T-cell (primary cell): ENCODE measurements at regions not wholly inside any gene's neighbourhood (a gene's known extent, or its start where the extent isn't known, plus 50 kb on each side); places are given as distances from the start of the nearest gene placed in this dataset.
A peak's percentile ranks its signal among the peaks of the same experiment; 100 is the strongest.

Experiments used
- ATAC-seq, 4 experiments: fragments of 200-7000 bp in 3 of 4; fragments of 150-1000 bp in 1 of 4; cut with Tn5 transposase; replicated peaks in 1 of 4; 1 replicate in 3 of 4; 2 replicates in 1 of 4; pipeline ENCODE4 v1.10.0; 2021; ENCODE audit warnings: moderate library complexity in 3 of 4, mild to moderate bottlenecking in 2 of 4, moderate number of reproducible peaks in 1 of 4
- CTCF ChIA-PET, 2 donors: fragments of 300-600 bp; sonication (Branson Sonifier 250); formaldehyde crosslinking; loops; one replicate each; lab custom pipeline; 2022; ENCODE audit warnings: antibody characterized with exemption in 2 of 2; lab: Charles Lee
- POLR2A ChIA-PET, 2 donors: fragments of 300-600 bp; sonication (Branson Sonifier 250); formaldehyde crosslinking; loops; one replicate each; lab custom pipeline; 2022; ENCODE audit warnings: antibody characterized with exemption in 2 of 2; lab: Charles Lee
- DNase-seq, 35 experiments: peaks; one replicate each; pipeline versions ENCODE4 v3.0.0 to v3.0.0-alpha.2; 2013 to 2023
- H3K27ac ChIP-seq: one replicate; pipeline ENCODE4 v1.5.1; 2013; ENCODE audit warnings: low read length
- H3K27me3 ChIP-seq, 2 experiments: replicated peaks in 1 of 2; 1 replicate in 1 of 2; 2 replicates in 1 of 2; pipeline versions ENCODE4 v1.6.1 to v1.7.0; 2013; ENCODE audit warnings: low read length in 1 of 2, mixed read lengths in 1 of 2; ENCODE audit not compliant: control insufficient read depth in 2 of 2, insufficient read depth in 2 of 2; ENCODE audit errors: extremely low read depth in 1 of 2
- H3K36me3 ChIP-seq, 2 donors: 1 replicate in 1 of 2; 2 replicates in 1 of 2; pipeline versions ENCODE4 v1.6.1 to v1.7.0; 2013; ENCODE audit warnings: low read length in 1 of 2; ENCODE audit not compliant: control insufficient read depth in 2 of 2, insufficient read depth in 1 of 2; ENCODE audit errors: extremely low read depth in 1 of 2
- H3K4me1 ChIP-seq, 2 experiments: 1 replicate in 1 of 2; 2 replicates in 1 of 2; pipeline versions ENCODE4 v1.6.1 to v1.7.0; 2013; ENCODE audit warnings: low read length in 2 of 2, mixed read lengths in 1 of 2; ENCODE audit not compliant: insufficient read depth in 2 of 2, control insufficient read depth in 1 of 2; ENCODE audit errors: extremely low read depth in 1 of 2
- H3K4me3 ChIP-seq, 2 donors: 1 replicate in 1 of 2; 2 replicates in 1 of 2; pipeline versions ENCODE4 v1.5.1 to v1.7.0; 2013; ENCODE audit warnings: mild to moderate bottlenecking in 2 of 2, low read length in 1 of 2, moderate library complexity in 1 of 2; ENCODE audit not compliant: control insufficient read depth in 1 of 2; ENCODE audit errors: extremely low read depth in 1 of 2
- H3K9me3 ChIP-seq: 2 replicates; pipeline ENCODE4 v1.7.0; 2013
- H3K27ac Mint-ChIP-seq, 2 donors: one replicate each; pipeline ENCODE4 v1.8.0; 2020 to 2021; ENCODE audit warnings: mild to moderate bottlenecking in 2 of 2, mixed read lengths in 2 of 2
- H3K27me3 Mint-ChIP-seq, 2 donors: one replicate each; pipeline ENCODE4 v1.8.0; 2021 to 2022; ENCODE audit warnings: mixed read lengths in 2 of 2
- H3K36me3 Mint-ChIP-seq: one replicate; pipeline ENCODE4 v1.8.0; 2021; ENCODE audit warnings: mixed read lengths
- H3K4me1 Mint-ChIP-seq, 3 donors: one replicate each; pipeline ENCODE4 v1.8.0; 2020 to 2022; ENCODE audit warnings: mixed read lengths in 3 of 3, mild to moderate bottlenecking in 1 of 3
- H3K4me3 Mint-ChIP-seq, 3 donors: one replicate each; pipeline ENCODE4 v1.8.0; 2020 to 2022; ENCODE audit warnings: mild to moderate bottlenecking in 3 of 3, mixed read lengths in 3 of 3, moderate library complexity in 3 of 3
- H3K9me3 Mint-ChIP-seq, 3 donors: one replicate each; pipeline ENCODE4 v1.8.0; 2020 to 2022; ENCODE audit warnings: mixed read lengths in 3 of 3
- WGBS: methylation state at CpG from one replicate; pipeline ENCODE4 v1.1.5; 2013; ENCODE audit warnings: missing lambda C conversion rate; ENCODE audit not compliant: insufficient coverage; 5-methylcytosine and 5-hydroxymethylcytosine counted together

DNA sequence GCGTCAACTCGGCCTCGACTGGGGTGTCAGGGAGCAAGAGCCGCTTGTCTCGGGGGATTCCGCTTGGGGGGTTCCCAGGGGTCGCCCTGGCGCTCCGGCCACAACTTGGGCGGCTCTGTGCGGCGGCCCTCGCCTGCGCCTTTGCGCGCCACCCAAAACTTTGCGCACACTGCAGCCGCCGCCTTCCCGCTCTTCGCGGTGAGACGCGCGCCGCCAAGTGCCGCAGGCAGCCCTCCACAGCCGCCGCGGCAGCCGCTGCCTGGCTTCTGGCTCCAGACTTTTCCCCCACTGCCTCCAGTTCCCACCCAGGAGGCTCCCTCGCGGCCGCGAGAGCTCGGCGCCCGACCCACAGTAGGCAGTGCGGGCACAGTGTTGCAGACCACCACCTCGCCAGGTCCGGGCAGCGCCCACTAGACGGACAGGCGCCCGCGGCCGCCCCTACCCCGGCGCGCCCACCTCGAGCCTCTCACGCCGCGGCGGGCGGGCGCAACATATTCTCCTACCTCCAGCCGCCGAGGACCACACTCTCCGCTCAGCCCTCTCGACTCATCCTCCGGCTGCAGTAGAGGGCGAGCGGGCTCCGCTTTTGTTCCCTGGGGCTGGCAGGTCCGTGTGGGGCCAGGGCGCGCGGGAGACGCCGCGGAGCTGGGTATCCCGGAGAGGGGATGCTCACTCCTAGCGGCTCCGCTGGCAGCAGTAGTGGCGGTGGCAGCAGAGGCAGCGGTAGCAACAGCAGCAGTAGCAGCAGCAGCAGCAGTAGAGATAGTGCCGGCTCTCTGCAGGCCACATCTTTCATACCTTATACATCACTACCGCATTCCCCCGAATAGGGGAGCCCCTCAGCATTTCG, 296.6 kb downstream of the OMA1 start:
- peaks cover 11 to 27% of the 10 kb centered on the region in 2 experiments for H3K27me3 ChIP-seq
- no peaks in the 10 kb centered on the region for H3K36me3 Mint-ChIP-seq
- H3K27ac Mint-ChIP-seq, result no peak overlapping the region
- peaks cover 36 to 42% of the 10 kb centered on the region in 2 donors for H3K27me3 Mint-ChIP-seq
- DNase-seq, result peak in 4 of 35 experiments; percentile 1 to 10 (median 4)
- ChIA-PET POLR2A (no interaction called here), CTCF (interaction anchor here in 1 of 2 donors (0.7 kb wide), 1 partner anchor 1340 kb away, joined by 3 read pairs; no protein-coding TSS in a partner anchor)
- peak in 2 of 4 experiments; percentile 20 to 42 for ATAC-seq
- H3K9me3 ChIP-seq, result no peaks in the 10 kb centered on the region
- H3K9me3 Mint-ChIP-seq, result peaks cover 0 to 8% (median 0%) of the 10 kb centered on the region in 3 donors
- no peaks in the 10 kb centered on the region for H3K36me3 ChIP-seq
- H3K4me1 Mint-ChIP-seq, result peaks cover 0 to 6% (median 2%) of the 10 kb centered on the region in 3 donors
- 2% methylated on average over 80 of the region's 81 CpGs for WGBS
- H3K4me3 Mint-ChIP-seq, result peak overlapping the region in 1 of 3 donors; percentile 30
- no peak overlapping the region for H3K27ac ChIP-seq
- peaks cover 0 to 8% of the 10 kb centered on the region in 2 experiments for H3K4me1 ChIP-seq
- peak overlapping the region in 1 of 2 donors; percentile 65 for H3K4me3 ChIP-seq

GRCh38 chr1:58249388-58249736, 297.2 kb downstream of the OMA1 start:
- peaks cover 0 to 8% (median 0%) of the 10 kb centered on the region in 3 donors for H3K9me3 Mint-ChIP-seq
- H3K27me3 Mint-ChIP-seq, result peaks cover 36 to 42% of the 10 kb centered on the region in 2 donors
- Histone ChIP-seq H3K27me3 (peaks cover 13 to 27% of the 10 kb centered on the region in 2 experiments), H3K9me3 (no peaks in the 10 kb centered on the region), H3K4me3 (peak overlapping the region in 1 of 2 donors; percentile 65), H3K4me1 (peaks cover 0 to 8% of the 10 kb centered on the region in 2 experiments), H3K27ac (no peak overlapping the region), H3K36me3 (no peaks in the 10 kb centered on the region)
- no peak overlapping the region for H3K4me3 Mint-ChIP-seq
- ChIA-PET POLR2A (no interaction called here), CTCF (interaction anchor here in 1 of 2 donors (0.7 kb wide), 1 partner anchor 1340 kb away, joined by 3 read pairs; no protein-coding TSS in a partner anchor)
- H3K36me3 Mint-ChIP-seq, result no peaks in the 10 kb centered on the region
- DNase-seq (no peak), ATAC-seq (no peak)
- WGBS, result 2% methylated on average over 11 of the region's 14 CpGs
- peaks cover 0 to 6% (median 2%) of the 10 kb centered on the region in 3 donors for H3K4me1 Mint-ChIP-seq
- no peak overlapping the region for H3K27ac Mint-ChIP-seq

- Histone ChIP-seq H3K36me3 (no peaks in the 10 kb centered on the region), H3K4me3 (peak overlapping the region in 1 of 2 donors; percentile 25), H3K27me3 (peaks cover 13 to 27% of the 10 kb centered on the region in 2 experiments), H3K4me1 (peaks cover 0 to 8% of the 10 kb centered on the region in 2 experiments), H3K27ac (no peak overlapping the region), H3K9me3 (no peaks in the 10 kb centered on the region)
- POLR2A ChIA-PET, result no interaction called here
- Mint-ChIP-seq H3K4me1 (peaks cover 0 to 6% (median 2%) of the 10 kb centered on the region in 3 donors), H3K36me3 (no peaks in the 10 kb centered on the region), H3K27me3 (peaks cover 36 to 42% of the 10 kb centered on the region in 2 donors), H3K27ac (no peak overlapping the region), H3K4me3 (no peak overlapping the region), H3K9me3 (peaks cover 0 to 8% (median 0%) of the 10 kb centered on the region in 3 donors)
- CTCF ChIA-PET, result no interaction called here
- DNase-seq, result no peak
- WGBS, result 21% methylated on average over 3 of the region's 11 CpGs
- no peak for ATAC-seq
Observed at GRCh38 chr1:58248791-58249190, 297.7 kb downstream of the OMA1 start.

- peaks cover 0 to 8% (median 0%) of the 10 kb centered on the region in 3 donors for H3K9me3 Mint-ChIP-seq
- no peaks in the 10 kb centered on the region for H3K36me3 Mint-ChIP-seq
- Histone ChIP-seq H3K4me1 (peaks cover 0 to 8% of the 10 kb centered on the region in 2 experiments), H3K27ac (no peak overlapping the region), H3K36me3 (no peaks in the 10 kb centered on the region), H3K27me3 (peaks cover 13 to 27% of the 10 kb centered on the region in 2 experiments), H3K9me3 (no peaks in the 10 kb centered on the region), H3K4me3 (no peak overlapping the region)
- peaks cover 41 to 43% of the 10 kb centered on the region in 2 donors for H3K27me3 Mint-ChIP-seq
- POLR2A ChIA-PET, result no interaction called here
- no peak overlapping the region for H3K27ac Mint-ChIP-seq
- peaks cover 0 to 6% (median 2%) of the 10 kb centered on the region in 3 donors for H3K4me1 Mint-ChIP-seq
- WGBS, result 38% methylated on average over 5 of the region's 5 CpGs
- CTCF ChIA-PET, result no interaction called here
- no peak for DNase-seq
- H3K4me3 Mint-ChIP-seq, result no peak overlapping the region
- no peak for ATAC-seq
Observed at GRCh38 chr1:58248072-58248471, 298.5 kb downstream of the OMA1 start.

DNA sequence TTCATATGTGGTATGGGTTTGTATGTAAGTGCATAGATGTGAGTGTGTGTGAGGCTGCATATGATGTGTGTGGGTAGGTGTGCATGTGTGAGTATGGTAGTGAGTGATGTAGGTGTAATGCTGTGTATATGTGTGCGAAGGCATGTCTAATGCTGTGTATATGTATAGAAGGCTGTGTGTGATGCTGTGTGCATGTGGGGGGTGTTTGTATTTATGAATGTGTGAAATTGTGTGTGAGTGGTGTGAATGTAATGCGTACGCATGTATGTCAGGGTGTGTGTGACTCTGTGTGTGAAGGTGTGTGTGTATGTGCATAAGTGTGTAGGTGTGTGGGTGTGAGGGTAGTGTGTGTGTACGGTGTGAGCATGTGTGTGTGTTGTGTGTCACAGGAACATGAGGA, 300.0 kb downstream of the OMA1 start:
- peaks cover 0 to 8% of the 10 kb centered on the region in 2 experiments for H3K4me1 ChIP-seq
- ChIA-PET POLR2A (no interaction called here), CTCF (no interaction called here)
- no peaks in the 10 kb centered on the region for H3K36me3 ChIP-seq
- no peak overlapping the region for H3K27ac ChIP-seq
- H3K4me3 Mint-ChIP-seq, result no peak overlapping the region
- peaks cover 0 to 6% (median 2%) of the 10 kb centered on the region in 3 donors for H3K4me1 Mint-ChIP-seq
- peaks cover 13 to 27% of the 10 kb centered on the region in 2 experiments for H3K27me3 ChIP-seq
- H3K9me3 Mint-ChIP-seq, result peaks cover 0 to 8% (median 0%) of the 10 kb centered on the region in 3 donors
- H3K36me3 Mint-ChIP-seq, result no peaks in the 10 kb centered on the region
- ATAC-seq (no peak), DNase-seq (no peak)
- WGBS, result 96% methylated on average over 4 of the region's 4 CpGs
- H3K27me3 Mint-ChIP-seq, result peaks cover 42 to 46% of the 10 kb centered on the region in 2 donors
- no peak overlapping the region for H3K4me3 ChIP-seq
- H3K9me3 ChIP-seq, result no peaks in the 10 kb centered on the region
- no peak overlapping the region for H3K27ac Mint-ChIP-seq

- Mint-ChIP-seq H3K27me3 (peaks cover 28 to 41% of the 10 kb centered on the region in 2 donors), H3K9me3 (peaks cover 0 to 5% (median 0%) of the 10 kb centered on the region in 3 donors), H3K4me3 (no peak overlapping the region), H3K36me3 (no peaks in the 10 kb centered on the region), H3K4me1 (peaks cover 0 to 5% (median 2%) of the 10 kb centered on the region in 3 donors), H3K27ac (no peak overlapping the region)
- ChIA-PET POLR2A (no interaction called here), CTCF (no interaction called here)
- H3K27ac ChIP-seq, result no peak overlapping the region
- H3K36me3 ChIP-seq, result no peaks in the 10 kb centered on the region
- DNase-seq, result no peak
- WGBS, result 92% methylated on average over 2 of the region's 3 CpGs
- H3K27me3 ChIP-seq, result peaks cover 13 to 20% of the 10 kb centered on the region in 2 experiments
- no peaks in the 10 kb centered on the region for H3K9me3 ChIP-seq
- no peak overlapping the region for H3K4me3 ChIP-seq
- ATAC-seq, result no peak
- H3K4me1 ChIP-seq, result peaks cover 0 to 8% of the 10 kb centered on the region in 2 experiments
Observed at GRCh38 chr1:58244872-58245271, 301.7 kb downstream of the OMA1 start.
